GM12878 (cell line): ENCODE measurements at regions not wholly inside any gene's neighbourhood (a gene's known extent, or its start where the extent isn't known, plus 50 kb on each side); places are given as distances from the start of the nearest gene placed in this dataset.

Experiments
- ATAC-seq: fragments of 200-7000 bp; cut with Tn5 transposase; 3 replicates; pipeline ENCODE4 v1.9.1; 2020; ENCODE audit warnings: mild to moderate bottlenecking, moderate library complexity
- BruUV-seq: library from RNA; stranded (reverse); fragments of 400-500 nt; replicated peaks from 2 replicates; lab custom pipeline; 2021; lab: Mats Ljungman, UMichigan
- CTCF ChIA-PET: fragments of 300-600 bp; sonication (Branson Sonifier 250); formaldehyde crosslinking; extraction: SDS; loops from one replicate; lab custom pipeline; 2021; ENCODE audit warnings: inconsistent platforms; lab: Yijun Ruan, JAX
- POLR2A ChIA-PET: fragments of 350-600 bp; formaldehyde crosslinking; extraction: SDS; loops from one replicate; lab custom pipeline; 2021; ENCODE audit warnings: inconsistent platforms; lab: Charles Lee
- RAD21 ChIA-PET: fragments of 300-600 bp; sonication (Branson Sonifier 250); formaldehyde crosslinking; loops from one replicate; lab custom pipeline; 2023; ENCODE audit warnings: antibody characterized with exemption; ENCODE audit not compliant: unreplicated experiment; lab: Charles Lee
- SMC1A ChIA-PET: fragments of 300-600 bp; sonication (Branson Sonifier 250); formaldehyde crosslinking; loops from one replicate; lab custom pipeline; 2023; ENCODE audit not compliant: unreplicated experiment, uncharacterized antibody; lab: Charles Lee
- DNase-seq: peaks from one replicate; pipeline ENCODE4 v3.0.0-alpha.2; 2011; ENCODE audit warnings: low read depth, low spot score
- FAIRE-seq: peaks from 3 replicates; lab custom pipeline; 2011; peaks lifted over from hg19 to GRCh38; lab: Jason Lieb, UNC
- H2AFZ ChIP-seq: 2 replicates; pipeline ENCODE4 v1.6.0; 2011; ENCODE audit warnings: low read depth, low read length, control low read depth; ENCODE audit not compliant: control insufficient read depth
- H3K27ac ChIP-seq: 2 replicates; pipeline ENCODE4 v1.5.1; 2011; ENCODE audit warnings: control low read depth; ENCODE audit not compliant: control insufficient read depth, insufficient read depth
- H3K27me3 ChIP-seq, 2 experiments: replicated peaks in 1 of 2; 2 replicates each; pipeline versions ENCODE4 v1.6.0 to v1.6.1; 2011; ENCODE audit warnings: low read length in 1 of 2; ENCODE audit not compliant: control insufficient read depth in 2 of 2, insufficient read depth in 2 of 2
- H3K36me3 ChIP-seq, 2 experiments: 2 replicates each; pipeline ENCODE4 v1.5.1; 2011; ENCODE audit warnings: low read length in 1 of 2; ENCODE audit not compliant: control insufficient read depth in 2 of 2, insufficient read depth in 2 of 2
- H3K4me1 ChIP-seq: 2 replicates; pipeline ENCODE4 v1.6.1; 2011; ENCODE audit warnings: mild to moderate bottlenecking, low read length, moderate library complexity, mixed read lengths; ENCODE audit not compliant: control insufficient read depth, insufficient read depth
- H3K4me2 ChIP-seq: 2 replicates; pipeline ENCODE4 v1.6.0; 2011; ENCODE audit warnings: control low read depth; ENCODE audit not compliant: control insufficient read depth, insufficient read depth
- H3K4me3 ChIP-seq: fragments of 200-600 bp; sonication (generic); 2 replicates; pipeline ENCODE4 v1.5.1; 2016
- H3K79me2 ChIP-seq: 2 replicates; pipeline ENCODE4 v1.6.0; 2011; ENCODE audit warnings: low read length; ENCODE audit not compliant: control insufficient read depth, insufficient read depth
- H3K9ac ChIP-seq: 2 replicates; pipeline ENCODE4 v1.8.0; 2011; ENCODE audit warnings: low read length, control low read depth, mixed read lengths; ENCODE audit not compliant: control insufficient read depth, insufficient read depth
- H3K9me3 ChIP-seq: replicated peaks from 3 replicates; pipeline ENCODE4 v1.5.1; 2011; ENCODE audit warnings: mild to moderate bottlenecking, low read length; ENCODE audit not compliant: control insufficient read depth, insufficient read depth
- H4K20me1 ChIP-seq: 2 replicates; pipeline ENCODE4 v1.6.0; 2011; ENCODE audit not compliant: control insufficient read depth, insufficient read depth
- CEBPB ChIP-seq, 2 experiments: fragments of 150-350 bp in 1 of 2; IDR thresholded peaks; 2 replicates each; pipeline ENCODE4 v1.6.1; 2012 to 2014; ENCODE audit warnings: low read depth in 2 of 2, low read length in 2 of 2, borderline replicate concordance in 1 of 2, inconsistent platforms in 1 of 2
- CREM ChIP-seq: IDR thresholded peaks from 2 replicates; pipeline ENCODE4 v1.6.1; 2014; ENCODE audit warnings: antibody characterized with exemption, low read depth
- FOS ChIP-seq: IDR thresholded peaks from 3 replicates; pipeline ENCODE4 v1.6.1; 2011; ENCODE audit warnings: borderline replicate concordance; ENCODE audit not compliant: insufficient read length; ENCODE audit errors: extremely low read depth
- GATAD2B ChIP-seq: fragments of 450-650 bp; conservative IDR thresholded peaks from 2 replicates; pipeline ENCODE4 v1.6.1; 2017; ENCODE audit warnings: low read depth, mild to moderate bottlenecking, moderate library complexity
- JUNB ChIP-seq: IDR thresholded peaks from 2 replicates; pipeline ENCODE4 v1.6.1; 2016; ENCODE audit warnings: antibody characterized with exemption, mild to moderate bottlenecking
- NR2F1 ChIP-seq: fragments of 450-650 bp; conservative IDR thresholded peaks from 2 replicates; pipeline ENCODE4 v1.6.1; 2017; ENCODE audit warnings: mild to moderate bottlenecking
- NRF1 ChIP-seq: conservative IDR thresholded peaks from 2 replicates; pipeline ENCODE4 v1.6.1; 2011; ENCODE audit warnings: mild to moderate bottlenecking, low read depth, low read length, improper control_type of control experiment
- POLR2AphosphoS5 ChIP-seq: IDR thresholded peaks from 2 replicates; pipeline ENCODE4 v1.6.1; 2011; ENCODE audit warnings: mild to moderate bottlenecking, low read length, inconsistent platforms
- RAD21 ChIP-seq: IDR thresholded peaks from 2 replicates; pipeline ENCODE4 v1.6.1; 2011; ENCODE audit warnings: mild to moderate bottlenecking, low read depth, low read length, moderate library complexity; ENCODE audit not compliant: insufficient read depth
- SMAD1 ChIP-seq: fragments of 450-650 bp; IDR thresholded peaks from 2 replicates; pipeline ENCODE4 v1.6.1; 2018; ENCODE audit warnings: mild to moderate bottlenecking, low read depth; ENCODE audit not compliant: partially characterized antibody
- SREBF1 ChIP-seq: IDR thresholded peaks from 2 replicates; pipeline ENCODE4 v1.6.1; 2012; ENCODE audit warnings: mild to moderate bottlenecking, low read length
- ZNF217 ChIP-seq: fragments of 450-650 bp; IDR thresholded peaks from 2 replicates; pipeline ENCODE4 v1.6.1; 2017; ENCODE audit warnings: antibody characterized with exemption, mild to moderate bottlenecking
- ZNF622 ChIP-seq: fragments of 450-650 bp; IDR thresholded peaks from 2 replicates; pipeline ENCODE4 v1.6.1; 2017; ENCODE audit warnings: mild to moderate bottlenecking, inconsistent platforms
- ZSCAN29 ChIP-seq: fragments of 450-650 bp; IDR thresholded peaks from 2 replicates; pipeline ENCODE4 v1.6.1; 2017; ENCODE audit warnings: mild to moderate bottlenecking, moderate library complexity
- WGBS: methylation state at CpG from one replicate; pipeline ENCODE4 v1.1.6; 2016; ENCODE audit warnings: low lambda C conversion rate; ENCODE audit not compliant: insufficient replicate concordance, insufficient coverage; ENCODE audit errors: missing lambda C conversion rate; 5-methylcytosine and 5-hydroxymethylcytosine counted together
- in situ Hi-C: fragments of 300-500 bp; cut with MboI; formaldehyde crosslinking; loops from 9 replicates; pipeline ENCODE4 v1.14.3; 2018; ENCODE audit warnings: mixed read lengths
- intact Hi-C: fragments of 100-400 bp; cut with micrococcal nuclease; formaldehyde crosslinking; loops from one replicate; pipeline ENCODE4 v1.14.2; 2022; ENCODE audit not compliant: unreplicated experiment
- TF ChIP-seq, protein P1 (sequence below): fragments of 450-650 bp; IDR thresholded peaks from 2 replicates; pipeline ENCODE4 v1.6.1; 2018; ENCODE audit warnings: borderline replicate concordance, mild to moderate bottlenecking; ENCODE audit not compliant: partially characterized antibody

- H3K36me3 ChIP-seq, result no peaks in the 10 kb centered on the region
- TF ChIP-seq SMAD1, result no peak
- TF ChIP-seq GATAD2B, result no peak
- no peak for TF ChIP-seq JUNB
- TF ChIP-seq ZSCAN29, result no peak
- no peak for TF ChIP-seq CREM
- TF ChIP-seq POLR2AphosphoS5, result no peak
- no peak for TF ChIP-seq CEBPB (IDR thresholded peaks at IDR 0.05; ENCODE audit: borderline replicate concordance in 1 of 2, low read depth in 2 of 2, low read length in 2 of 2)
- no peak for TF ChIP-seq NRF1
- TF ChIP-seq ZNF217, result no peak
- no peak for TF ChIP-seq NR2F1
- no peak for TF ChIP-seq FOS
- TF ChIP-seq, protein P1, sequence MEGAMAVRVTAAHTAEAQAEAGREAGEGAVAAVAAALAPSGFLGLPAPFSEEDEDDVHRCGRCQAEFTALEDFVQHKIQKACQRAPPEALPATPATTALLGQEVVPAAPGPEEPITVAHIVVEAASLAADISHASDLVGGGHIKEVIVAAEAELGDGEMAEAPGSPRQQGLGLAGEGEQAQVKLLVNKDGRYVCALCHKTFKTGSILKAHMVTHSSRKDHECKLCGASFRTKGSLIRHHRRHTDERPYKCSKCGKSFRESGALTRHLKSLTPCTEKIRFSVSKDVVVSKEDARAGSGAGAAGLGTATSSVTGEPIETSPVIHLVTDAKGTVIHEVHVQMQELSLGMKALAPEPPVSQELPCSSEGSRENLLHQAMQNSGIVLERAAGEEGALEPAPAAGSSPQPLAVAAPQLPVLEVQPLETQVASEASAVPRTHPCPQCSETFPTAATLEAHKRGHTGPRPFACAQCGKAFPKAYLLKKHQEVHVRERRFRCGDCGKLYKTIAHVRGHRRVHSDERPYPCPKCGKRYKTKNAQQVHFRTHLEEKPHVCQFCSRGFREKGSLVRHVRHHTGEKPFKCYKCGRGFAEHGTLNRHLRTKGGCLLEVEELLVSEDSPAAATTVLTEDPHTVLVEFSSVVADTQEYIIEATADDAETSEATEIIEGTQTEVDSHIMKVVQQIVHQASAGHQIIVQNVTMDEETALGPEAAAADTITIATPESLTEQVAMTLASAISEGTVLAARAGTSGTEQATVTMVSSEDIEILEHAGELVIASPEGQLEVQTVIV, result no peak
- TF ChIP-seq SREBF1, result no peak
- no peak for TF ChIP-seq ZNF622
- TF ChIP-seq RAD21, result no peak
- no peak overlapping the region for H3K4me2 ChIP-seq
- WGBS, result 60% methylated on average over 3 of the region's 3 CpGs
- H3K9me3 ChIP-seq, result no peaks in the 10 kb centered on the region; the same call in 2 of the 3 replicates
- H3K79me2 ChIP-seq, result no peaks in the 10 kb centered on the region
- DNase-seq (no peak), FAIRE-seq (no peak), ATAC-seq (no peak)
- in situ Hi-C loops, result no loop called here
- BruUV-seq, result no TSS peak
- no peak overlapping the region for H3K27ac ChIP-seq
- no peak overlapping the region for H3K4me3 ChIP-seq
- ChIA-PET POLR2A (no interaction called here), RAD21 (no interaction called here), SMC1A (no interaction called here), CTCF (no interaction called here)
- H3K4me1 ChIP-seq, result no peaks in the 10 kb centered on the region
- intact Hi-C loops, result no loop called here
- H4K20me1 ChIP-seq, result no peaks in the 10 kb centered on the region
- H3K9ac ChIP-seq, result no peak overlapping the region
- H3K27me3 ChIP-seq, result no peaks in the 10 kb centered on the region
- no peak overlapping the region for H2AFZ ChIP-seq
Observed at GRCh38 chr12:107526555-107527180, 158.9 kb upstream of the PWP1 start.
